ENCODE measurements at regions not wholly inside any gene's neighbourhood (a gene's known extent, or its start where the extent isn't known, plus 50 kb on each side); places are given as distances from the start of the nearest gene placed in this dataset.
A peak's percentile ranks its signal among the peaks of the same experiment; 100 is the strongest.

DNA sequence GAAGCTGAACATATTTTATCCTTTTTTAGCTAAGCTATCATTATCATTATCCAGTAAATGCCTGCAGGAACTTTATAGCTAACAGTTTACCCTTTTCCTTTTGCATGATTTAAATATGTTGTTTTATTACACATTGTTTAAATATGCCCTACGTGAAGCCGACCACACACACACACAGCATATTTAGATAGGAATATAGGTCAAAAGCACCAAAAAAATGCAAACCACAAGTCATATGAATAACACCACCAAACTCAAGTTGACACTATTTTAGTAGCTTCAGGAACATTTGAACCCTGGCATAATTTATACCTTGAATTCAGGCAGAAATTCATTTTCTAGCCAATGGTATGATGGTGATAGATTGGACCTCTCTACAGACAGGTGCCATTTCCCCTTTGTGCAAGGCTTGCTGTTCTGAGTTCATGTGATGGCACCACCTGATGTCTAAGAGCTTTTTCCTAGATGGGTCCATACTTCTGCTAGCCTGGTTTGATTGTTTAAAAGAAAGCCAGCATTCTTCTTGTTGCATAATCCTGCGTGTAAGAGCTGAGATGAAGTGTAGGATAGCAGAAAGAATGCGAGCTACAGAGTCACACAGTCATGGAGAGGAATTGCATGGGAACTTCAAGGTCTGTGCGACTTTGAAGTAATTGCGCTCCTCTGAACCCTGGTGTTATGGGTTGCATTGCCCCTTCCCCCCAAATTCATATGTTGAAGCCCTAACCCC lies 454.8 kb upstream of the SOX5 start:
- DNase-seq, result no peak

DNA sequence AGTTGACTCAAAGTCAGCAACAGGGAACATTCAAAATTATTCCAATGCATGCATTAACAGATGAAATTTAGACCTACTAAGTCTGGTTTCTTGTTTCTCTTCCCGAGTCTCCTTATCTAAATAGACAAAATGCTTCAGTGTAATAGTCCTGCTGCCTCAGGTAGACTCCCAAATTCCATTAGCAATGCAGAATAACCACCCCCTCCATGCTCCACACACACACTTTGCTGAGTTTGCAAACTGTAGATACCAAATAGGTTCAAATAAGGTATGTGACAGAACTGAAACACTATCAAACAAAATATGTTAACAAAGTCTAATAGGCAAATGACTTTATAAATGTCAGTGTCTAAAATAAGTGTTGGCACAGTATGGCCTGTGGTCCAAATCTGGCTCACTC lies 451.1 kb upstream of the SOX5 start:
- DNase-seq, result no peak

DNA sequence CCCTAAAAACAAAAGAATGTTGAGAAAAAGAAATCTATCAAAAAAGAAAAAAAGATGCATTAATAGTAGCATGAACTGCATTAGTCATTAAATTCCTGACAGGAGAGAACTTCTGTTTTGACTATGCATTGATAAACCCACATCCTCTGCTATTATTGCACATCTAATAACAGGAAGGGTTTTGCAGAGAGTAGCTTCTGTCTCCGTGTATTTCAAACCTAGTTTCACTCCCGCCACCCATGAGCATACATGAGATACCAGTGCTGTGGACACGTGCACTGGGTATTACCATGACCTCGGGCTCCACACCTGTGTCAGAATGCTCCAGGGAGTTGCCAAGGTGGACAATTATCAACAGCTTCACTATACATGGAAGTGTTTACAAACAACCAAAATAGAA lies 449.1 kb upstream of the SOX5 start:
- DNase-seq, result no peak

DNA sequence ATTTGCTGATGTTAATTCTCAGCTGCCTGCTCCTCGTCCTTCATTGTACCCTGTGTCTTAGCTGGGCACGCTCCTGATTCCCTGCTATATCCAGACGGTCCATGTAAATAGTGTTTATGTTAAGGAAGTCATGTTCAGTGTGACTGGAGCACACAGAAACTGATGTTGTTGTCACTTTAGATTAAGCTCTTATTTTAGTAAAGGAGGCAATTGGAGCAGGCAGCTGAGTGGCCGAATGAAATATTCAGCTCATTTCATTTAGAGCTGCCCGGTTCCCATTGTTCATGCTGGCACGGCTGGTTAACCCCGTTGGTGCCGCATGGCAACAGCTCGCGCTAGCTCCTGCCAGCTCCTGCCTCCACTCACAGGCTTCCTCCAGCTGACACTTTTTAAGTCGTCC lies 446.8 kb upstream of the SOX5 start:
- DNase-seq, result peak; percentile 41

DNA sequence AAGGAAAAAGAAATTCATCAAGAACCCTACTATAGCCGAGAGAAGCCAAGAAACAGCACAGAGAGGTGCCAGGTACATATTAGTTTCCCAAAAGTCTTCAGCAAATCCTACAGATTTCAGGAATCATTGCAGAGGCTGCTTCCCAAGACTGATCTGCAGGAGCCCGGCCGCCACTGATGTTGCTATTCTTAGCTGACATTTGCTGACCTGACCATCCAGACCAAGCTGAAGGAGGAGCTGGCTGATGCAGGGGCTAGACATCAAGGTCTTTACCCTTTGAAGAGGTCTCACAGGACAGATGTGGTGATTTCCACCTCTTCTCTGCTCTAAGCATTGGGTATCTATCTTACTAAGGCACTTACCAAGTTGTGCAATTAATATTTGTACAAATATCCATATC lies 444.8 kb upstream of the SOX5 start:
- DNase-seq, result no peak

DNA sequence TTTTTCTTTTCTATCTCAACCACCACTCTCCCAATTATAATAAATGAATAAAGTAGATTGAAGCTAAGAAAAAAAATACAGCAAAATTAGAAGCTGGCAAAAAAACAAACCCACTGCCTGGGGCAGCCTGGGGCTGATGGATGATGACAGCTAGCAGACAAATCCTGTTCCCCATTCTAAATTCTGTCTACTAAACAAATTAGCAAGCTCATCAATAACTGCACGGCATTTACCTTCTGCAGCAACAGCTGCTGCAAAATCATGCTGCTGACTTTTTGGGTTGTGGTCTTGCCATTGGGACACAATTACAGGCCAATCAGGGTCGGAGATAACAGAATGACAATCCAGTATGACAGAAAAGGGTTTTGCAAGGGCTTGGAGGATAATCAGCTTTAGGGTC lies 443.6 kb upstream of the SOX5 start:
- no peak for DNase-seq

DNA sequence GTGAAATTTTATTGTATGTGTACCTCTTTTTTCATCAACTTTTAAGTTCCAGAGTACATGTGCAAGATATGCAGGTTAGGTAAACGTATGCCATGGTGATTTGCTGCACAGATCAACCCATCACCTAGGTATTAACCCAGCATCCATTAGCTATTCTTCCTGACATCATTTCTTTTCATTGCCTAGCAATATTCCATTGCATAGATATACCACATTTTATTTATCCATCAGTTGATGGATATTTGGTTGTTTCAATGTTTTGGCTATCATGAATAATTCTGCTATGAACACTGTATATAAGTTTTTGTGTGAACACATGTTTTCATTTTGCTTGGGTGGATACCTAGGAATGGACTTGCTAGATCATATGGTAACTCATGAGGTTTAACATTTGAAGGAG lies 439.9 kb upstream of the SOX5 start:
- no peak for DNase-seq

DNA sequence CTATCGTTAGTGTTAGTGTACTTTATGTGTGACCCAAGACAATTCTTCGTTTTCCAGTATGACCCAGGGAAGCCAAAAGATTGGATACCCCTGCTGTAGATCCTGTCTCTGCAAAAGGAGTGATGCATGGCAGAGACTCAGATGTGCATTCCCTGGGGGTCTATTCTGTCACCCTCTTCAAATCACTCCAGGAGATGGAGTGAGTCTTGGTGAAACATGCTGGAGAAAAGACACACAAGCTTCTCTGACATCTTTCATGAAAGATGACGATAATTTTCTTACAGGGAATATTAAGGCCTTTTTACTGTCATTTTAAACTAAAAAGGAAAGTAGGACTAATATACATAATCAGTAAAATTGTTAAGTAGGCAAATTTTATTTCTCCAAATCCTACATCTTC lies 437.9 kb upstream of the SOX5 start:
- no peak for DNase-seq

DNA sequence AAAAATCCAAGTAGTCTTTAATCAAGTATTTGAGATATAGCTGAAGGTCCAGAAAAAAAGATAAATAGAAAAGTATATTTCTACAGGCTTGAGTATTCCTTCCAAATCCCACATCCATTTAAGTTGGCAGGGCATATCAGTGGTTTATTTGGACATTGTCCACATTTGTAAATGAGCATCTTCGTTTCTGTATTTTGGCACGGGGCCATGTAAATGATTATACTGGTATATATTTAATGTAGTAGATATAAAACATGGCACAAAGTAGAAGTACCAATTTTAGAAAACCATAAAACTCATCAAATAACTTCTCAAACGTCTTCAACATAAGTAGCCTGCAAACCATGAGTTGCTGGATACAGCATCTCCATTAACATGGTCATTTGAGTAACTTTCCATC lies 437.4 kb upstream of the SOX5 start:
- DNase-seq, result no peak

DNA sequence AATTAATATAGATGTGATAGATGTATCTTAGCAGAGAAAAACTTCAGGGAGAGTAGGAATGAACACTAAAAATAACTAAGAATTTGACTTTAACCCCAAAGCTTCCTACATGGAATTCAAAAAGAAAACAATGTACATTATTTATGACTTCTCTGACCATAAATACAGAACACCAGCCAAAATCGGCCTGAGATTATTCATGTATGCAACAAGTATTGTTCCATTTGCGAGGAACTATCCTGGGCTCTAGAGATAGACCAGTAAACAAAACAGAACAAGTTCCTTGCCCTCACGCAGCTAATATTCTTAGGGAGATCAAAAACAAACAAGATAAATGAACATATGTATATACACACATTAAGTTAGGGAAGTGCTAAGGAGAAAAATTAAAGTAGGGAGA lies 432.3 kb upstream of the SOX5 start:
- no peak for DNase-seq

DNA sequence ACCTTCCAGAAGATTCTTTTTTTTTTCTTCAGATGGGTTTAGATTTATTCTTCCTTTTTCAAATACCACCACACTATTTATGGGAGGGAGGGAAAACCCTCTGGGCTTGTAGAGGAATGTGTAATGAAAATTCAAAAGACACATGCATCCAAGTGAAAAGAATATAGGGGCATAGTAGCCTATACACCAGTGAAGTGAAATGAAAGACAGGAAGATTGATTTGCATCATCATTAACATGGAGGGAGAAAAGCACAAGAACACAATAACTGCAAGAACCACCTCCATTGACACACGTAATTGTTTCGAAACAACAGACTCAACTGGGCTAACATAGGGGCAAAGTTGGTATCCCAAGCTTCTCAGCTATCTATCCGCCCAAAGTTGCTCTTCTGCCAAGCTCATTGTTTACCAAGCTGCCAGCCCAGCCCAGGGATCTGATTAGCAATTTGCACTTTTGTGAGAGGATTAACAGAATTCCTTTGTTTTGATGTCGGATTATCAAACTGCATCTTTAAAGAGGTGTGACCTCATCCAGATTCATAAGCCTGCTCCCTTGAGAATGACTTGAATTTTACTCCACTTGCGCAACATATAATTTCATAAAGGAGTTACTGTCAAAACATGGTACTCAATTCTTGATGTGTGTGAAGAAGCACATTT lies 430.5 kb upstream of the SOX5 start:
- DNase-seq, result no peak

DNA sequence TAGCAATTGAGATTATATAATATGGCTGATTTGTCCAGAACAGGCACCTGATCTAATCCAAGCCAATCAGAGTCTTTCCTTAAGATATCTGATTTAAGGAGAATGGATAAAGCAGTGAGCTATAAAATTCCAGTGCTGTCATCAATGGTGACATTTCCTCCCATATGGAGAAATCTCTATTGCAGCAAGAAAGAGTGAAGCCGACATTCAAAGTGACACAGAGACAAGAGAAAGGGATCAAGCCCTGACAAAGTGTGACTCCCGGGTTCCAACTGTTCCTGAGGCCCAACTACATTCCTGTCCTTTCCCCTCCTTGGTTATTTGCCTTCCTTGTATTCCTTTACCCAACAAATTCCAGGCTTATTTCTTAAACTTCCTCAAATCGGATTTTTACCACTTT lies 430.0 kb upstream of the SOX5 start:
- DNase-seq, result no peak

DNA sequence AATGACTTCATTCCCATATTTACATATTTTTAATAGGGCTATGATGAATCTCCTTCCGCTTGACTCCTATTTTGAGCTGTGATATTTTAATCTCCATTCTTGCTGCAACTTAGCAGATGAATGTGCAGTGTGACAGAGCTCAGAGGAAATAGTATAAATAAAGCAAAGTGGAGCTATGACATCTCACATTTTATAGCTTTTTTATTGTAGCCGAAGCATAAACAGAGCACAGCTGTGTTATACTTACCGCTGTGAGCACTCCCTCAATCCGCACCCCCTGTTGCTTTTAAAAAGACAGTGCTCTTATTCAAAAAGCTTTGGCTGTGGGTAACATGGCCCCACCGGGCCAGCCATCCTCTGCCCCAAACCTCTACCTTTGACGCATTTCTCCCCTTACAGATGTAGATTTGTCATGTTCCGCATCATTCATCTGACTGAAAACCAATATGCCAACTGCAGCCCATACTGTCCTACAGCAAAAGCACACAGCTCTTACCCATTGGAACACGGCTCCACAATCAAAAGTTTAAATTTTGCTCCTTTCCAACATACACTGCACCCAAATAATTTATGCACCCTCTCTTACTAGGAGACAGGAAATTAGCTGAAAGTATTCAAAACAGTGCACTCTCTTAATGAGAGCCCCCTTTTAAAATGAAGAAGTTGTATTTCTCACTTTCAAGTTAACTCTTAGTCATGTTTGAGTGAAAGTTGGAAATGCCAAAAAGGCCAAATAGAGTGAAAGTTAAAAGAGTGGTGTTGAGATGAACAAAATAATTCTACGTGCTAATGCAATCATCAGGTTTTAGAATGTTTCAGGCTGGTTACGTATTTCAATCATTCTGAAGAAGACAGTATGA lies 429.3 kb upstream of the SOX5 start:
- peak; percentile 32 for DNase-seq

DNA sequence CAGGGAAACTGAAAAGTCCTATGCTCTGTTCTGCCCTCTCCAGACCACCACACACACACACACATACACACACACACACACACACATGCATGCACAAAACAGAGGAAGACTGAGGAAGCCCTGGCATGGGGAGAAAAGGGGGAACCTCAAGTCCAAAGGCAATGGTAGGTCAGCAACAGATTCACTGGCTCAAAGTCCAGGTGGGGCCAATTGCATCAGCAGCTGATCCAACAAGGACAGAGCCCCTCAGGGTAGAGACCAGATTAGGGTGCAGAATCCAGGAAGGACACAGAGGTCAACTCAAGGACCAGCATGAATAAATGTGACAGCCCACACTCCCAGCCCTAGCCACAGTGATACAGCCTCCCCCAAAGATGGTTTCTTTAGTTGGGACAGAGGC lies 425.0 kb upstream of the SOX5 start:
- DNase-seq, result no peak

DNA sequence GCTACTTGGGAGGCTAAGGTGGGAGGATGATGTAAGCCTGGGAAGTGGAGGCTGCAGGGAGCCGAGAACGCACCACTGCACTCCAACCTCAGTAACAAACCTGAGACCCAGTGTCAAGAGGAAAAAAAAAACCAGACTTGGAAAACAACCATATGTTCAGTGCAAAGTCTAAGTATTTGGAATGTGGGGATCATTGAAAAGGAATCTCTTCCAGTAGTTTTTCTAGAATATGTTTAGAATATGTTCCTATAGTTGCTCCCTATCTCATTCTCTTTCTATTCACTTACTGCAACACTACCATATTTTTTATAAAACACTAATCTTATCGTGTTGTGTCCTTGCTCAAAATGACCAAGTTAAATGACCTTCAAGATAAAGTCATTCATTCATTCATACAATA lies 423.5 kb upstream of the SOX5 start:
- DNase-seq, result no peak

DNA sequence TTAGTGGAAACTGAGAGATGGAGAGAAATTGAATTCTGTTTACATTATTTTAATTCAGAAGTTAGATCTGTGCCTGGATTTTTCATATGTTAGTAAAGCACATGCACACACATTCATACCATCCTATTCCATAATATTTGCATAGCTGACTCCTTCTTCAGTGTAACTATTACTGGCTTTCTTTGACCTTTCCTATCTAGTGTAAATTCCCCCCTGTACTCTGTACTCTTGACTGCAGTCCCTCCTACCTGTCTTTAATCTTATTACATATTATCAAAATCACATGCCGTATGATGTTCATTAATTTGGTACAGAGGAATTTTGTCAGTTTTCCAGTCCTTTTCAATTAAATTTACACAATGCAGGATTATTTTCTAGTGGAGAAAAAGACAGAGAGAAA lies 417.0 kb upstream of the SOX5 start:
- DNase-seq, result no peak

DNA sequence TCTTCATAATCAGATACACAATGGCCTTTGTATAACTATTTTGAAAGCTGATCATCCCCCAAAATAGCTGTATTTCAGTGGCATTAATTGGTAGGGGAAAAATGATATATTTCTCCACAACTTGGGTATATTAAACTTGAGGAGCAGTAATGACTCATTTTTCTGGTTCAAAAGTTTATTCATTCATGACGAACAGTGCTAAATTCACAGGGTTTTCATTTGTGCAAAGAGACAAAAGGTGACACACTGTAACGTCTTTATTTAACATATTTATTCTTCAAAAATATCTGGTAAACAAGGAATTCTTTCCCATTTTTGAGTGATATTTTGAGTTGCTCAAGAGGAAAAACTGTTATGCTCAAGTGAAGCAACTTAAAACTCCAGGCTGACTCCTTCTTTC lies 415.5 kb upstream of the SOX5 start:
- DNase-seq, result no peak

DNA sequence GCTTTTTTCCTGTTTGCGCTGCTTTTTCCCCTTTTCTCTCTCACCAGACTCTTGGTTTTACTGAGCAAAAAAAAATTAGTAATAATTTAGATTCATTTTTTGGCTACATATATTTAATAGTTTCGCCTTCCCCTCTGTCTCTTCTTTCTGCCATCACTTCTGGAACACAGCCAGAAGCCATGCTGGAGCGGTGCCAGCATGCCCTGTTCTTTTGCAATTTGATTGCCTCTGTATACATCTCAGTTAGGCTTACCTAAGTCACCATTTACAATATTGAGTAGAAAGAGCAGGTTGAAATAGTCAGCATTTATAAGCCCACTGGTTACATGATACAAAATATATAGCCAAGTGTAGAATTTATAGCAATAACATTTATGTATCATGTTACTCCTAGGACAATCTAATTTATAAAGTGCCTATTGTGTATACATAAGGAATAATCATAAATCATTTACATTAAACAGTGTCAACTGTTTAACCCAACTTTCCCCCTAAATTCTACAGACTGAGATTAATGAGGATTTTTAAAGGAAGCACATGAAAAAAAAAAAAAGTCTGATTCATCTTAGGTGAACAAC lies 413.8 kb upstream of the SOX5 start:
- peak; percentile 64 for DNase-seq

DNA sequence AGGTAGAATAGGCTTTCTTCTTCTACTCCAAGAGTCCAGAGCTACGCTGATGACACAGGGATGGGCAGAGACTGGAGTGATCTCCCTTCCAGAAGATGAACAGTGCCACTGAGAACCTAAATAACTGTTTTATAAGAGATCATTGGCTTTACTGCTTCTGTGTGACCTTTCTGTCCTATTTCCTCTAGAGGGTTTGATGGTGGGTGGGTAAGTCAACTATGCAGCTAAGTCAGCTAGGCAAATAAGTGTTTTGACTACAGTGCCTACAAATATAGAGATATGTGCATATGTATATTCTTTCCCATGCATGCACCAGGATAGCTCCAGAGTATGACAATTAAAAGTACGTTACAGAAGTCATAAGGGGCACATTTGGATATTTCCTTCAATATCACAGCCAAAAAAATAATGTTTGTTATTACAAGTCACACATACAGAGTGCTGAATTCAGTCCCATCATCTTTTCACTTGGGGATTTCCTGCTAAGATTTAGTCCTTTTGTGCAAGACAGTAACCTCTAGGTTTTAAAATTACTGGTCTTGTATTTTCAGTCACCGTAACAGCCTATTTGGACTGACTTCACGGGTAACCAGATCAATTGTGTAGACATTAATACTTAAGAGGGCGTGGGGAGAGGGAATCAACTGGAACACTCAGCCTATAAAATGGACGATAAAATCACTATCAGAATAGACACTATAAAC lies 412.6 kb upstream of the SOX5 start:
- peak; percentile 12 for DNase-seq

DNA sequence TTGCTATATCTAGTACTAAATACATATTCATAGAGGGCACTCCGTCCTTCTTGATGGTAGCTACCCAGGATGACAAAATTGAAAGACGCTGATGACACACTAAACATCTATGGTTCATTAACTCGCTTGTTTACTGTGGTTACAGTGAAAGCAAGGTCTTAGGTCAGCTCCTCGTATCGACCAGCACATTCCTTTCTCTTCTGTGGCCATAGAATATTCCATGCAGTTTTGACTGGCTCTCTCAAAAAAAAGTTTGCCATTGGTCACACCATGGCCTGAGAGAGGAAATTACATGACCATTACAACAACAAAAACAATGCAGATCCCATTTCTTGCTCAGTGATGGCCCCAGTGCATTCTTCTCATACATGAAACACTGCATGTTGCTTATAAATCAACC lies 411.4 kb upstream of the SOX5 start:
- no peak for DNase-seq

DNA sequence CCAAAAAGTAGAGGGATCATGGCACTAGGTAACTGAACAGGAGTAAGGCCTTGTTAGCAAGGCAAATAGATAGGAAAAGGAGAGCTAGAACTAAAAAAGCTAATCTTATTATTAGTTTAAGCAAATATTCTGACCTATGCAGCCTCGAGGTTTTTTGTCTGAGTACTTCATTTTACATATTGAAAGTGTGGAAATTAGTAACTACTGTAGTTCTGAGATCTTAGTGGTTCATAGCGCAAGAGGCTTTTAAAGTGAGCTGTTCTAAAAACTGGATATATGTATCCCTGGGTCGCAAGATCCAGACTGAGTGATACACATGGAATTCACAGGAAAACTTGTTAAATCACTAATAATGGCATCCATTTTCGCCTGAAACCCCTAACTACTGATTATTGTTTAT lies 411.0 kb upstream of the SOX5 start:
- DNase-seq, result no peak

DNA sequence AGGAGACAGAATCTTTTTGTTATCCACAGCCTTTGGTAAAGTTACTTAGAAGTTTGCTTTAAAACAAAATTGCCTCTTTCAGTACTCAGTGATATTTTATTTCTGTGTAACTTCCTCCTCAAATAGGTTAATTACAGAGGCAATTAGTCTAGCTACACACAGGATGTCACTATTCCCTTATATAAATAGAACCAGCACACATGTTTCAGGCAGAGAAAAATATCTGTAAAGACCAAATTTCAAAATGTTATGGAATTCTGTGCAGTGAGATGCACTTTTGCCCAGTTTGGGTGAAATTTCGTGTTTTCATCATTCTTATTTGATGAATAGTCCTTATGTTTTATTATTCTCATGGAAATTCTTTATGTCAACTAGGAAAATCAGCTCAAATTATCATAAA lies 410.6 kb upstream of the SOX5 start:
- DNase-seq, result no peak

DNA sequence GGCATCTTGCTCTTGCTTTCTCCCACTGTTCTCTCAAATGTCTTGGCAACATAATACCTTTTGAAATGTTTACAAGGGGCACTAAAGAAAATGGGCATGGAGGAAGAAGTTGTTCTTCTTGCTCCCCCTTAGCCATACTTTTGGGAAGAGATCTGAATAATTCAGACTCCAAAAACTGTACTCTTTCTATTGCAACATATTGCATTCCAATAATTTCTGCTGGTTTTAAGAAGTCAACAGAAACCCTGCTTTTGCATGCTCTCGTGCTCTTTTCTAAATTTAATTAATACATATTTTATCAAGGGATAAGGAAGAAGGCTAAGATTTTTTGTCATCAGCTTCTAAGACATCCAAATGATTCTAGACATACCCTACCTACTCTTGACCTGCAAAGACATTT lies 409.9 kb upstream of the SOX5 start:
- no peak for DNase-seq
